H1 (cell line): ENCODE measurements at regions not wholly inside any gene's neighbourhood (a gene's known extent, or its start where the extent isn't known, plus 50 kb on each side); places are given as distances from the start of the nearest gene placed in this dataset.

Source experiments
- CTCF ChIP-seq, 3 experiments: IDR thresholded peaks; 1 replicate in 2 of 3; 2 replicates in 1 of 3; pipeline versions ENCODE4 v1.5.1 to v1.6.1; 2011; ENCODE audit warnings: low read length in 3 of 3, mild to moderate bottlenecking in 3 of 3, inconsistent platforms in 2 of 3, low read depth in 1 of 3, moderate library complexity in 1 of 3; ENCODE audit not compliant: insufficient read depth in 1 of 3; ENCODE audit errors: control extremely low read depth in 1 of 3
- E2F6 ChIP-seq: IDR thresholded peaks from 2 replicates; pipeline ENCODE4 v1.6.1; 2012; ENCODE audit warnings: inconsistent platforms
- KDM4A ChIP-seq: IDR thresholded peaks from one replicate; pipeline ENCODE4 v1.7.1; 2012; ENCODE audit warnings: low read depth, mild to moderate bottlenecking, moderate library complexity, low read length, inconsistent platforms; ENCODE audit not compliant: severe bottlenecking
- TAF7 ChIP-seq: optimal IDR thresholded peaks from 2 replicates; pipeline ENCODE3; 2011; ENCODE audit warnings: low read depth, mild to moderate bottlenecking, inconsistent platforms, low read length, moderate library complexity, borderline replicate concordance
- USF2 ChIP-seq: IDR thresholded peaks from 2 replicates; pipeline ENCODE4 v1.6.1; 2011; ENCODE audit warnings: low read length, improper control_type of control experiment

GRCh38 chr13:87206708-87207107 is 464.5 kb upstream of the SLITRK5 start (continued):
- no peak for TF ChIP-seq KDM4A
- no peak for TF ChIP-seq USF2
- TF ChIP-seq TAF7: no peak
- TF ChIP-seq E2F6: no peak
- TF ChIP-seq CTCF (IDR thresholded peaks at IDR 0.05; ENCODE audit: control extremely low read depth in 1 of 3, insufficient read depth in 1 of 3, low read depth in 1 of 3, low read length in 3 of 3): no peak
- TF ChIP-seq, all 59 proteins: peak for 0
